GM12873 (cell line): ENCODE measurements at regions not wholly inside any gene's neighbourhood (a gene's known extent, or its start where the extent isn't known, plus 50 kb on each side); places are given as distances from the start of the nearest gene placed in this dataset.

Experiments
- TF ChIP-seq, protein P1 (sequence below): IDR thresholded peaks from 2 replicates; pipeline ENCODE4 v1.5.1; 2012; ENCODE audit warnings: low read depth, mild to moderate bottlenecking, moderate library complexity, low read length, control low read depth; ENCODE audit not compliant: insufficient read depth; ENCODE audit errors: missing control alignments

- TF ChIP-seq, protein P1, sequence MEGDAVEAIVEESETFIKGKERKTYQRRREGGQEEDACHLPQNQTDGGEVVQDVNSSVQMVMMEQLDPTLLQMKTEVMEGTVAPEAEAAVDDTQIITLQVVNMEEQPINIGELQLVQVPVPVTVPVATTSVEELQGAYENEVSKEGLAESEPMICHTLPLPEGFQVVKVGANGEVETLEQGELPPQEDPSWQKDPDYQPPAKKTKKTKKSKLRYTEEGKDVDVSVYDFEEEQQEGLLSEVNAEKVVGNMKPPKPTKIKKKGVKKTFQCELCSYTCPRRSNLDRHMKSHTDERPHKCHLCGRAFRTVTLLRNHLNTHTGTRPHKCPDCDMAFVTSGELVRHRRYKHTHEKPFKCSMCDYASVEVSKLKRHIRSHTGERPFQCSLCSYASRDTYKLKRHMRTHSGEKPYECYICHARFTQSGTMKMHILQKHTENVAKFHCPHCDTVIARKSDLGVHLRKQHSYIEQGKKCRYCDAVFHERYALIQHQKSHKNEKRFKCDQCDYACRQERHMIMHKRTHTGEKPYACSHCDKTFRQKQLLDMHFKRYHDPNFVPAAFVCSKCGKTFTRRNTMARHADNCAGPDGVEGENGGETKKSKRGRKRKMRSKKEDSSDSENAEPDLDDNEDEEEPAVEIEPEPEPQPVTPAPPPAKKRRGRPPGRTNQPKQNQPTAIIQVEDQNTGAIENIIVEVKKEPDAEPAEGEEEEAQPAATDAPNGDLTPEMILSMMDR: no peak
Measured at GRCh38 chr16:66211651-66212050, 154.8 kb upstream of the CDH5 start.

DNA sequence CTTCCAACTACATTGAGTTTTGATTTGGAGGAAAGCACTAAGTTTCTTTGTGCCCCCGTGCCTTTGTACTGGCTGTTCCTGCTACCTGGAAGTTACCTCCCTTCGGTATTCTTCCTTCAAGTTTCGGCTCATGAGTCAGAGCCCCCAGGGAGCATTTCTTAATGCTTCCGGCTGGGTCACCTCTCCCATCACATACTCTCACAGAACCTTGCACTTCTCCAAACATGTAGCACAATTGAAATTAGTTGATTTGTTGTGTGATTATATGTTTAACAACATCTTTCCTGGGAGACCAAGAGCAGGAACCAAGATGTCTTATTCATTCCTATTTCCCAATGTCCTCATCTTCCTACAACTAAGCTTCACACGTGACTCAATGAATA lies 158.6 kb upstream of the CDH5 start:
- TF ChIP-seq, protein P1: no peak

DNA sequence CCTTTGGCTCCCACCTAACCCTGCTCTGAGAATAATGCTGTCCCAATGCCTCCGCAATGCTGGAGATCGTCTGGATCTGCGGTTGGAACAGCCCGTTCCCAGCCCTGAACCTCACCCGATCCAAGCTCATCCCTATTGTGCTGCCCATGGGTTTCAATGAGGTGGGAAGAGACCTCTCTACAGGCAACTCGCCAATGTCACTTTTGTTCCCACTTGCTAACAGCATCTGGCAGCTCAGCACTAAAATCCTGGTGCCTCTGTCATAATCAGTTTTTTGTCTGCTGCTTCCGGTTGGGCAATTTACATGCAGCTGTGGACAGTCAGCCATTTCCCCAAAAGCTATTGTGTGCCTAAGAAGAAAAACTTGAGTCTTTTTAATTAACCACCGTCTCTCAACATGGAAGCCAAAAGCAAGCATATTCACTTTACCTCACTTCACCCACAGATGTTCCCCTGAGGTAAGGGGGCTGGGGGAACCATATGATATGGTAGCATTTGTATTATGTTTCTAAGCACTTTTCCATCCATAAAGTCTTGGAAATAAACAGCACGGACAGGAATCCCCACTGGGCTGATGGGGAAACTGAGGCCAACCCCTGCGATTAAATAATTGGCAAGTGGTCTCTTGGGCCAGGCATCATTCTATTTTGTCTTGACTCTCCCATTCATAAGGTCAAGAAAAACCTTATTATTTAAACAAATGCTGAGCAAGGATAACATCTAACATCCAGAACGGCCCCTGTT lies 159.2 kb upstream of the CDH5 start:
- TF ChIP-seq, protein P1: no peak

- TF ChIP-seq, protein P1: no peak
Measured at GRCh38 chr16:66206363-66206762, 160.1 kb upstream of the CDH5 start.

DNA sequence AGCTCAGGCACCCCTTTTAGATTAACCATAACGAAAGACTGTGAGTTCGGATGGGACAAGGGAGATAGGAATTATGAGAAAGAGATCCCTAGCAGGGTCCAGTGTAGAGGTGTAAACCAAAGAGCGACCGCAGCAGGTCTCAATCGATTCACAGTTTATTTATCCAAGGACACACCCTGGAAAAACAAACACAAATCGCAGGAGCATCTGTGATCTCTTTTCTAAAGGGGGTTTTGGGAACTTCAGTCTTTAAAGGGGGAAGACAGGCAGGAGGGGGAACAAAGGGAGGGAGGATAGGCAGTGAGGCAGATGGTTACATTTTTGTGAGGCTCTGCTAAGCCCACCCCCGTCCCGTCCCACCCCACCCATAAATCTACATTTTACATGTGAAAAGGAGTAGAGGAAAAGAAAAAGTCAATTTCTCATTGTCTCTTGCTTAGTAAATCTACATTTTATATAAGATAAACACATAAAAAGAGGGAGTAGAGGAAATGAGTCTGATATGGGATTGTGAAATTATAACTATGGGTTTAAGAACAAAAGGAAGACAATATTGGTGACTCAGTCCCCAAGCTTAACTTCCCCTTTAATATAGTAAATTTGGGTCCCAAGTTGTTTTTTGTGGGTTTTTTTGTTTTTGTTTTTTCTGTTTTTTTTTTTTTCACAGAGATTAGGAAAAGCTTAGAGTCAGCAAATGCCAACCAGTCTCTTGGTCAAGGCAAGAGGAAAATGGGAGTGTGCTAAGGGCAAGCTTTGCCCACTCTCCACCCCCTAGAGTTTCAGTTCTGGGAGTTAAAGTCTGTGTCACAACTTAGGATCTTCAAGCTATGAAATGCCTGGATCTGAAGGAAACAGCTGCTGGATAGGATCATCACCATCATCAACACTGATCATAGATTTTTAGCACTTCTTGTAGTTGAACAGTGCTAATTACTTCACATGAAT lies 160.9 kb upstream of the CDH5 start:
- TF ChIP-seq, protein P1: no peak

DNA sequence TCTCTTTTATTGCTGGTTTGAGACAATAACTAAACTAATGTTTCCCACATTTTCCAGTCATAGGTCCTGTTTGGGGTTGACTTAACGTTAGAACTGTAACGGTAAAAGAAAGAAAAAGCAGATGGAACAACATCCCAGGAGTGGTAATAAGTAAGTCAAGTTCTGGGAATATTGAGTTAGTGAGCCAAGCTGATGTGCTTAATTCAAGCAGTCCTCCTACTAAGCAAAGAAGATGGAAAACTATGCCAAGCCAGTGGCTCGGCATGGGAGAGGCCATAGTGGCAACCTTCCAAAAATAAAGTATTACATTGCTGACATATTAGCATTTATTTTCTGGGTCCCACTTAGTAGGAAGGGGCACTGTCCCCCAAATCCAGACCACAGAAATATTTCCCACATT lies 161.7 kb upstream of the CDH5 start:
- TF ChIP-seq, protein P1: no peak

DNA sequence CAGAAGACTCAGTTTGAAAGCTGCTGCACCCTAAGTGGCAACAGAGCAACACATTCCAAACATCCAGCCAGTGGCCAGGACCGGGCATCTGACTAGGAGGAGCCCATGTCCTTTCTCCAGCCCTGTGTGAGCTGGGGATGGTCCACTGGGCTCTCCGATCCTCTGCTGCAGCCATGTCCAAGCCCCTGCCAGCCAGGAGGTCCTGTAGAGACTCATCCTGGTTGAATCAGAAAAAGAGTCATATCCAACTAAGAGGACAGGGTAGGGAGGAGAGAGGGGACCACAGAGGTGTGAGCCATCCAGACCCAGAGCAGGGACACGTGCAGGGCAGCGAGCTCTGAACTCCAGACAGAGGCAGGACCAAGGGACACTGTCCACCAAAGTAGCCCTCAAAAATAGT lies 163.0 kb upstream of the CDH5 start:
- TF ChIP-seq, protein P1: no peak
